Skeletal muscle cell (primary cell): ENCODE measurements at regions not wholly inside any gene's neighbourhood (a gene's known extent, or its start where the extent isn't known, plus 50 kb on each side); places are given as distances from the start of the nearest gene placed in this dataset.

Source experiments
- DNase-seq: peaks from one replicate; pipeline ENCODE4 v3.0.0-alpha.2; 2010; ENCODE audit warnings: low read depth
- H3K4me3 ChIP-seq: 2 replicates; pipeline ENCODE4 v1.5.1; 2011; ENCODE audit warnings: low read depth, mild to moderate bottlenecking, control low read depth, low read length, moderate library complexity

DNA sequence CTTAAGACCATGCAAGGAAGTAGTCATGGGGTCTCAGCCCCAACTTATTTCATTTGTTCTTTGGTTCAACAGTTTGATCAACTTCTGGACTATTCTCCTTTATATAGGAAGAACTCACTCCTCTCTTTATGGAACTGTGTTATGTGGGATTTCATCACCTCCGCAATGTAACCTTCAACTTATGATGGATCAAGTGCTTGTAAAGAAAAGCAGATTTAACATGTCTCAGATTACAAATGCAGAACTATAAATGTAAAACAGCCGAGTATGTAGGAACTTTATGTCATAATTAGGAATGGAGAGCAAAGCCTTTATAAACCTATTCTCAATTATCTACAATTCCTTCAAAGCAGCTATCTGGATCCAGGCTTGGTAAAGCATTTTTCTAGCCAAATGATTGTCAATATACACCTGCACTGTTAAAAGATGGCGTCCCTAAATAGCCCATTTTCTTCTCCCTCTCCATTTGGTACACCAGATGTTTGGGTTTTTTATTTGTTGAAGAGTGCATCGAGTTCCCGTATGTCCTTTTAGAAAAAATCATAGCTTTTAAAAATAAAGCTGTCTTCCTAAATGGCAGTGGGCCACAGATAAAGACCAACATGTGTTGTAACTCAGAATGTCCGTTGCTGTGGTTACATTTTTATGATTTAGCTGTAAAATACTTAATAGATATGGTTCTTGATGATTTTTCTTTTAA lies 985.1 kb upstream of the SLC35B3 start:
- no peak for DNase-seq
- no peak overlapping the region for H3K4me3 ChIP-seq

DNA sequence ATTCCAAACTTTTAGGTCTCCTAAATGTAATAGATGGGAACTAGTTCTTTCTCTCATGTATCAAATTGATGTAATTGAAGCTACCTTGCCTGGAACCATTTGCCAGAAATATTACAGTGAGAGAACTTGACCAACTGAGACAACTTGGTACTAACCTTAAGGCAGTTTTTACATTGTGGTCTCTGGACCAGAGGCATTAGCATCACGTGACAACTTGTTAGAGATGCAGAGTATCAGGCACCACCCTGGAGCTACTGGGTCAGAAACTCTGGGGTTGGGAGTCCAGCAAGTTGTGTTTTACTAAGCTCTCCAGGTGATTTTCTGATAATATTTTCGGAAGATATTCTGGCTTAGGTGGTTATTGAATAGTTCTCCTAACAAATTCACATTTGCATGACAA lies 982.1 kb upstream of the SLC35B3 start:
- DNase-seq = no peak
- no peak overlapping the region for H3K4me3 ChIP-seq

GRCh38 chr6:9412951-9413559 lies 977.7 kb upstream of the SLC35B3 start:
- H3K4me3 ChIP-seq = no peak overlapping the region
- no peak for DNase-seq

- no peak for DNase-seq
- H3K4me3 ChIP-seq = no peak overlapping the region
Measured at GRCh38 chr6:9409126-9409525, 973.8 kb upstream of the SLC35B3 start.

- DNase-seq = no peak
- no peak overlapping the region for H3K4me3 ChIP-seq
Measured at GRCh38 chr6:9408402-9409117, 973.2 kb upstream of the SLC35B3 start.

GRCh38 chr6:9405825-9406224 lies 970.5 kb upstream of the SLC35B3 start:
- no peak overlapping the region for H3K4me3 ChIP-seq
- DNase-seq = no peak

- H3K4me3 ChIP-seq = no peak overlapping the region
- DNase-seq = no peak
Measured at GRCh38 chr6:9405369-9405768, 970.0 kb upstream of the SLC35B3 start.

DNA sequence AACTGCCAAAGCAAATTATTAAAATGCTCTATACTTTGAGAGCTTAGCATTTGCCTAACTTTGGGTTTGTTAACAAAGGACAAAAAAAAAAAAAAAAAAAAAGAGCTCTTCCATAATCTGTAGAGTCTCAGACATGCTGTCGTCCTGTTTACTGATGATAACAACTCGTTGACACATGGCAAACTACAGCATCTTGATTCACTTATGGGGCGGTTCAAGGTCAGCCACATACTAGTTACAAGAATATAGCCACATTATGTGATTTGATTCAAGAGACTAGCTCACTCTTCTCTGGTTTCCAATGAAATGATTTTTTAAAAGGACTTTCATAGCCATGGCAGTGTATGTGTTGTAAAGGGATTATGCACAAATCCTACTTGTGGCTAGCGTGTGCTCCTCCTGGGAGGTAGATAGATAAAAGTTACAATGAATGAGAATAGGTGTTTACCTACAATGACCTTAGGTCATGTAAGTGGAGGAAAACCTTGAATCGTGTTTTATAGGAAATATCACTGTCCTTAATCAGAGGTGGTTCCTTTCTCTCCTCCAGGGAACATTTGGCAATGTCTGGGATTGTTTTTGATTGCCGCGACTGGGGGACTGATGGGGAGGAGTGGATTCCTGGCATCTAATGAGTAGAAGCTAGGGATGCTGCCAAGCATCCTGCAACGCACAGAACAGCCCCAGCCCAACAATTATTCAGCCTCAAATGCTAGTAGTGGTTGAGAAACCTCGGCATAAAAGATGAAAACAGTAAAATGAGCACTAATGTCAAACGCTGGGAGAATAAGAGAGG lies 969.2 kb upstream of the SLC35B3 start:
- H3K4me3 ChIP-seq = no peak overlapping the region
- no peak for DNase-seq

DNA sequence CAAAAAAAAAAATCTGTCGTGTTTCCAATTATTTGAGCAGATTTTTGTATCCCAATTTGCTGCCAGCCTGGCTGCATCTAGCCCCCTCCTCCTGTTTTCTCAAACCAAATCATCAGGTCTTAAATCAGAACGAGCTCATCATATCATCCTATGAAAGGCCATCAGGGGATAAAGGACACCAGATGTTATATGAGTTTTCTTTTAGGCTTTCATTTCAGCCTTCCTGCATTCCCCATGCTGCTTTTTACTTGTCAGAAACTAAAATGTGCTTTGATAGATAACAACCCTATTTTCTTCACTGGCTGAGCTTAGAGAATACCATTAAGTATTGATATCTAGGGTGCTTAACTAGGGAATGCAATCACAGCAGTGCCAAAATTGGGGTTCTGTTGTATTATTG lies 968.4 kb upstream of the SLC35B3 start:
- DNase-seq = no peak
- no peak overlapping the region for H3K4me3 ChIP-seq

GRCh38 chr6:9401960-9402359 lies 966.6 kb upstream of the SLC35B3 start:
- DNase-seq = no peak
- H3K4me3 ChIP-seq = no peak overlapping the region

DNA sequence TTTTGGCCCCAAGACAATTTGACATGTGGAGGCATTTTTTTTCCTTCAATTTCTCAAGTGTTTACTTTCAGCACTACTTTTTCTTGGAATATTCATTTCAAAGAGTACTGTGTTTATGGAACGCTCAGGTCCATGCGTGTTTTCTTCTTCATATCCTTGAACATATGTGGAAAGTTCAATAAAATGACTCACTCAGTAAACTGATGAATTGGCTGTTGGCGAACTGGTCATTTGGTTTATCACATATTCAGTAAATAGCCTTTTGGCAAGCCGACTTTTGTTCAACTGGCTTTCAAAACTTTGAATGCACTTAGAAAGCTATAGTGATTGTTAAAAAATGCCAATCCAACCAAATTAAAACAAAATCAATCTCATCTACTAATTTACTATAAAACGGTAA lies 964.6 kb upstream of the SLC35B3 start:
- no peak overlapping the region for H3K4me3 ChIP-seq
- no peak for DNase-seq

- no peak for DNase-seq
- no peak overlapping the region for H3K4me3 ChIP-seq
Measured at GRCh38 chr6:9398767-9399373, 963.5 kb upstream of the SLC35B3 start.

- no peak overlapping the region for H3K4me3 ChIP-seq
- DNase-seq = no peak
Measured at GRCh38 chr6:9398071-9398766, 962.9 kb upstream of the SLC35B3 start.

DNA sequence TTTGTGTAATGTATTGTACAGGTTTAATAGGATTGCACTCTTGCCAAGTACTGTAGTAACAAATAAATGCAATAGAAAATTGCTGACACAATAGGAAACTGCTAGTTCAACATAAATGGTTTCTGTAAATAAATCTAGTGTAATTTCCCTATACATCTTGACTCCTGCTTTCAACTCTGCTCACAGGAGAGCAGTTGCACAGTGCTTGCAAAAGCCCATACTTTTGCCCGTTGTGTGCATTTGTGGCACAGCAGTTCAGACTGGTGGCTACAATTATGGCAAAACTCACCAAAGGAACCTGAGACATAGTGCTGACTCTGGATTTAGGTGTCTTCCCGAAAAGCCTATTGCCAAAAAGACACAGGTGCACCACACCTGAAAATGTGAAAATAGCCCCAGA lies 953.3 kb upstream of the SLC35B3 start:
- DNase-seq = no peak
- H3K4me3 ChIP-seq = no peak overlapping the region

DNA sequence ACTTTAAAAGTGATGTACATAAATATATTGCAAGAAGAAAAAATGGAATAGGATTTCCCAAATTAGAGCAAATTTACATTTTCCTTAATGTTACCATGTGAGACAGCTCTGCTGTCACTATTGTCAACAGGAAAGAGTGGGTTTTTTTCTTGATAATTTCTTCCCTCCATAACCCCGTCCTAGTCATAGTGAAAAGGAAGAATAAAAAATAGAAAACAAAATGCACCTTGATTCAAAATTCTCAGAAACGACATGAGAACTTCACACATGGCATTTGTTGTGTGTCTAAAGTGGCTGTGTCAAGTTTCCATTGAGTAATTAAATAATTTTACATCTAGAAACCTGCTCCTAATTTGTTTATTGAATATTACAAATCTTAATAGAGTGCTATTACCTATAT lies 945.2 kb upstream of the SLC35B3 start:
- DNase-seq = no peak
- no peak overlapping the region for H3K4me3 ChIP-seq

DNA sequence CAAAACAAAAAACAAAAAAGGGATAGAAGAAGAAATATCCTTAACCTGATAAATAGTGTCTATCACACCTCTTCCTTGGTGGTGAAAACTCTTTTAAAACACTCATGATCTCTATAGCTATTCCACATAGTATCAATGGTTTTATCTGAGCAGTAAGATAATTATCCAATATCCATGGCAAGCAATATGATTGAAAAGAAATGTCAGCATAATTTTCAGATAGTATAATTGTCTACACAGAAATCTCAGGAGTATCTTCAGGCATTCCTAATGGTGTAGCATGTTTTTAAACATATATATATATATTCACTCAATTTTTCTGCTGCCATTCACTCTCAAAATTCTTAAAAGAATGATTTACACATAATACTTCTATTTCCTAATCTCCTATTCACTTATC lies 938.0 kb upstream of the SLC35B3 start:
- no peak overlapping the region for H3K4me3 ChIP-seq
- DNase-seq = no peak

DNA sequence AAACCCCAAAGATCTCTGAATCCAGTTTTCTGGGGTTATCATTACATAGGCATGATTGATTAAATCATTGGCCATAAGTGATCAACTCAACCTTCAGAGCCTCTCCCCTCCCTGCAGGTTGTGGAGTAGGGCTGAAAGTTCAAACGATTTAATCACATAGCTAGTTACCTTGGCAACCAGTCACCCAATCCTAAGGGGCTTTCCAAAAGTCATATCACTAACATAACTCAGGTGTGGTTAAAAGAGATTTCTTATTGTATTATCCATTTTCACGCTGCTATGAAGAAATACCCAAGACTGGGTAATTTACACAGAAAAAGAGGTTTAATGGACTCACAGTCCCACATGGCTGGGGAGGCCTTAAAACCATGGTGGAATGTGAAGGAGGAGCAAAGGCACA lies 935.1 kb upstream of the SLC35B3 start:
- H3K4me3 ChIP-seq = no peak overlapping the region
- no peak for DNase-seq

DNA sequence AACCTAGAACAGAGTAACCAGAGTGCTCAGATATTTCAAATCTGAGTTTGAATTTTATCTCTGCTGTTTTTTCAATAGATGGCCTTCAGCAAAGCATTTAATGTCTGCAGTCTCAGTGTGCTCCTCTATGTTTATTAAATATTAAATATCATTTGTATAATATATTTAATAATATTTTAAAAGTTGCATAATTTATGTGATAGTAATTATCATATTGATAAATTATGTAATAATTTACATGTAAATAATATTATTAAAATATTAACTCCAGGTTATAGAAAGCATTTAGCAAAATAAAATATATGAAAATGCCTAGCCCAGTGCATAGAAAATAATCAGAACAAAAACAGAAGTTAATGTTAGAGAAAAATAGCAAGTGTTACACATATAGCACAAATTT lies 930.0 kb upstream of the SLC35B3 start:
- no peak for DNase-seq
- no peak overlapping the region for H3K4me3 ChIP-seq

DNA sequence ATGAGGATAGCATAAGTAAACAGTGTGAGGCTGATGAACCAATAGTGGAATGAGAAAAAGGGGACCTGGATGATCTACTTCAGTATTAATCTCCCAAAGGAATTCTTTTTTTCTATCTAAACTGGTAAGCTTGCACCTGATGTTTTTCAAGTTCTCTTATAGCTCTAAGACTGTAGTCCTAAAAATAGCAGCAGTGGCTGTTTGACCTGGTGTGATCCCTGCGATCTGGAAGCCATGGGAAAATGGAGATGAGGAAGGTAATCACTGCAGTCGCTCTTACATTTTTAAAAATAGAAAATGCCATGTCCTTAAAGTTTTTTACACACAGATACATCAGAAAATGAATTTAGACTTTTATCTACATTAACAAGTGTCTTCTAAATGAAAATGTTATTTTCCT lies 926.4 kb upstream of the SLC35B3 start:
- DNase-seq = no peak
- H3K4me3 ChIP-seq = no peak overlapping the region
